K562 (cell line): ENCODE measurements at regions not wholly inside any gene's neighbourhood (a gene's known extent, or its start where the extent isn't known, plus 50 kb on each side); places are given as distances from the start of the nearest gene placed in this dataset.

Source experiments
- ATAC-seq: fragments of 200-7000 bp; cut with Tn5 transposase; 3 replicates; pipeline ENCODE4 v1.9.1; 2020; ENCODE audit warnings: moderate library complexity
- BruUV-seq: library from RNA; stranded (reverse); fragments of 400-500 nt; replicated peaks from 2 replicates; lab custom pipeline; 2021; lab: Mats Ljungman, UMichigan
- CTCF ChIA-PET: fragments of 300-600 bp; formaldehyde crosslinking; extraction: SDS; loops from one replicate; lab custom pipeline; 2021; ENCODE audit warnings: low intra/inter-chr PET ratio; lab: Yijun Ruan, JAX
- POLR2A ChIA-PET: fragments of 300-600, 350-650 bp; sonication (Branson Sonifier 250); formaldehyde crosslinking; extraction: SDS; loops from one replicate; lab custom pipeline; 2021; ENCODE audit warnings: antibody characterized with exemption, inconsistent platforms; lab: Yijun Ruan, JAX
- DNase-seq, 4 experiments: peaks; one replicate each; pipeline versions ENCODE4 v3.0.0 to v3.0.0-alpha.2; 2011 to 2018; ENCODE audit warnings: low spot score in 3 of 4, mixed read lengths in 3 of 4; ENCODE audit errors: extremely low read depth in 1 of 4
- FAIRE-seq: peaks from 2 replicates; lab custom pipeline; 2011; peaks lifted over from hg19 to GRCh38; lab: Jason Lieb, UNC
- H2AFZ ChIP-seq: 2 replicates; pipeline ENCODE4 v1.6.0; 2011; ENCODE audit warnings: low read depth, low read length, control low read depth, inconsistent platforms
- H3K27ac ChIP-seq: fragments of 200-600 bp; 3 replicates; pipeline ENCODE4 v1.8.0; 2011; ENCODE audit warnings: low read depth, mild to moderate bottlenecking, control low read depth, inconsistent platforms, low read length, moderate library complexity, mixed read lengths; ENCODE audit errors: extremely low read depth
- H3K27me3 ChIP-seq, 2 experiments: fragments of 300-600 bp in 1 of 2; 2 replicates in 1 of 2; 3 replicates in 1 of 2; pipeline versions ENCODE4 v1.6.0 to v1.8.0; 2011; ENCODE audit warnings: inconsistent platforms in 2 of 2, low read length in 2 of 2, mild to moderate bottlenecking in 1 of 2, mixed read lengths in 1 of 2, moderate library complexity in 1 of 2; ENCODE audit not compliant: control insufficient read depth in 2 of 2, insufficient read depth in 2 of 2
- H3K36me3 ChIP-seq: fragments of 300-600 bp; 3 replicates; pipeline ENCODE4 v1.8.0; 2011; ENCODE audit warnings: mild to moderate bottlenecking, low read length, inconsistent platforms; ENCODE audit not compliant: control insufficient read depth, insufficient read depth
- H3K4me1 ChIP-seq, 2 experiments: fragments of 200-600 bp in 1 of 2; replicated peaks in 1 of 2; 2 replicates in 1 of 2; 3 replicates in 1 of 2; pipeline versions ENCODE4 v1.5.1 to v1.8.0; 2011; ENCODE audit warnings: inconsistent platforms in 2 of 2, low read length in 2 of 2, mild to moderate bottlenecking in 1 of 2, mixed read lengths in 1 of 2, moderate library complexity in 1 of 2; ENCODE audit not compliant: control insufficient read depth in 2 of 2, insufficient read depth in 2 of 2
- H3K4me2 ChIP-seq: 2 replicates; pipeline ENCODE4 v1.6.1; 2011; ENCODE audit warnings: low read length, control low read depth, inconsistent platforms, mixed read lengths; ENCODE audit not compliant: insufficient read depth
- H3K4me3 ChIP-seq: fragments of 200-600 bp; sonication (generic), shearing (Covaris generic); 2 replicates; pipeline ENCODE4 v1.5.1; 2016; ENCODE audit warnings: control low read depth, inconsistent platforms
- H3K79me2 ChIP-seq: fragments of 200-600 bp; 3 replicates; pipeline ENCODE4 v1.8.0; 2011; ENCODE audit warnings: low read length, inconsistent platforms; ENCODE audit not compliant: control insufficient read depth, insufficient read depth
- H3K9ac ChIP-seq, 2 experiments: 2 replicates each; pipeline versions ENCODE4 v1.6.0 to v1.6.1; 2011; ENCODE audit warnings: low read depth in 2 of 2, low read length in 2 of 2, control low read depth in 1 of 2, inconsistent platforms in 1 of 2, mild to moderate bottlenecking in 1 of 2, mixed read lengths in 1 of 2; ENCODE audit not compliant: insufficient read depth in 1 of 2
- H3K9me1 ChIP-seq: one replicate; pipeline ENCODE4 v1.6.0; 2011; ENCODE audit warnings: inconsistent platforms, mild to moderate bottlenecking, low read length, moderate library complexity; ENCODE audit not compliant: control insufficient read depth, insufficient read depth
- H3K9me3 ChIP-seq: replicated peaks from 2 replicates; pipeline ENCODE4 v1.5.1; 2011; ENCODE audit warnings: low read depth, low read length, inconsistent platforms; ENCODE audit not compliant: control insufficient read depth, insufficient read depth
- H4K20me1 ChIP-seq: replicated peaks from 2 replicates; pipeline ENCODE4 v1.6.1; 2011; ENCODE audit warnings: low read length, inconsistent platforms, mixed read lengths; ENCODE audit not compliant: control insufficient read depth, insufficient read depth
- DPF2 ChIP-seq: fragments of 450-650 bp; IDR thresholded peaks from 2 replicates; pipeline ENCODE4 v1.6.1; 2016
- NR0B1 ChIP-seq: fragments of 450-650 bp; IDR thresholded peaks from one replicate; pipeline ENCODE4 v1.6.1; 2018; ENCODE audit warnings: mild to moderate bottlenecking, moderate library complexity; ENCODE audit not compliant: partially characterized antibody
- SAFB2 ChIP-seq: fragments of 200-400 bp; formaldehyde crosslinking; IDR thresholded peaks from 2 replicates; pipeline ENCODE4 v1.6.1; 2018; ENCODE audit warnings: borderline replicate concordance, low read length, low read depth, moderate library complexity; ENCODE audit not compliant: severe bottlenecking
- USF2 ChIP-seq: sonication (generic); formaldehyde crosslinking; IDR thresholded peaks from 2 replicates; pipeline ENCODE4 v1.5.0; 2020; ENCODE audit warnings: missing genetic modification reagents
- ZFP1 ChIP-seq: fragments of 450-650 bp; formaldehyde crosslinking; IDR thresholded peaks from 2 replicates; pipeline ENCODE4 v1.4.0; 2020; ENCODE audit warnings: mild to moderate bottlenecking, mixed read lengths
- ZSCAN32 ChIP-seq: fragments of 450-650 bp; formaldehyde crosslinking; IDR thresholded peaks from 2 replicates; pipeline ENCODE4 v1.4.0; 2020; ENCODE audit warnings: mild to moderate bottlenecking, moderate library complexity
- WGBS: fragments of 100-300 bp; shearing (Covaris generic); methylation state at CpG from one replicate; pipeline ENCODE4 v1.1.6; 2016; ENCODE audit warnings: low coverage, mixed read lengths; ENCODE audit not compliant: insufficient coverage; ENCODE audit errors: missing lambda C conversion rate; 5-methylcytosine and 5-hydroxymethylcytosine counted together
- in situ Hi-C: fragments of 300-500 bp; cut with MboI; formaldehyde crosslinking; loops from 4 replicates; pipeline ENCODE4 v1.15.0; 2018; ENCODE audit warnings: inconsistent platforms, mixed read lengths
- intact Hi-C: fragments of 100-400 bp; cut with micrococcal nuclease; formaldehyde crosslinking; loops from 2 replicates; pipeline ENCODE4 v1.14.2; 2022

- in situ Hi-C loops (no loop called here), intact Hi-C loops (no loop called here)
- Histone ChIP-seq H4K20me1 (no peaks in the 10 kb centered on the region), H3K27me3 (peaks cover 3 to 9% of the 10 kb centered on the region in 2 experiments; a peak in 2 of 5 replicates), H3K9me3 (no peaks in the 10 kb centered on the region), H2AFZ (no peak overlapping the region), H3K79me2 (no peaks in the 10 kb centered on the region), H3K9ac (no peak overlapping the region), H3K4me2 (no peak overlapping the region)
- no TSS peak for BruUV-seq
- CTCF ChIA-PET, result no interaction called here
- DNase-seq, result no peak
- TF ChIP-seq ZFP1 (CRISPR knock-in tag), result no peak
- TF ChIP-seq DPF2, result no peak
- no peak for TF ChIP-seq ZSCAN32 (CRISPR knock-in tag)
- TF ChIP-seq SAFB2, result no peak
- no peak for TF ChIP-seq NR0B1
- no peak for TF ChIP-seq USF2
- TF ChIP-seq, all 486 proteins: peak for 0
- H3K9me1 ChIP-seq, result no peaks in the 10 kb centered on the region
- no peak overlapping the region for H3K4me3 ChIP-seq
- FAIRE-seq (no peak), ATAC-seq (no peak)
- POLR2A ChIA-PET, result interaction anchor here (1.2 kb wide), 1 partner anchor 19 kb away, joined by 4 read pairs; no protein-coding TSS in a partner anchor
- H3K27ac ChIP-seq, result no peak overlapping the region
- H3K36me3 ChIP-seq, result no peaks in the 10 kb centered on the region
- H3K4me1 ChIP-seq, result no peaks in the 10 kb centered on the region
- 3% methylated on average over 6 of the region's 6 CpGs for WGBS
These were observed 148.7 kb downstream of the SOX4 start for GRCh38 chr6:21742238-21742660.
